IMR-90 (cell line): ENCODE measurements at regions not wholly inside any gene's neighbourhood (a gene's known extent, or its start where the extent isn't known, plus 50 kb on each side); places are given as distances from the start of the nearest gene placed in this dataset. TPM values are rescaled to one million over a fixed set of nuclear protein-coding genes. Genes with fewer than 3 reads are reported as not detected.

Source experiments
- ATAC-seq: fragments of 200-7000 bp; cut with Tn5 transposase; 2 replicates; pipeline ENCODE4 v1.9.1; 2020; ENCODE audit warnings: low read depth, mild to moderate bottlenecking, moderate library complexity
- BruUV-seq: library from RNA; stranded (reverse); fragments of 400-500 nt; replicated peaks from 2 replicates; lab custom pipeline; 2021; lab: Mats Ljungman, UMichigan
- CTCF ChIA-PET: fragments of 300-600 bp; formaldehyde crosslinking; extraction: SDS; loops from one replicate; lab custom pipeline; 2021; ENCODE audit warnings: antibody characterized with exemption; lab: Yijun Ruan, JAX
- POLR2A ChIA-PET: fragments of 300-600 bp; sonication (Branson Sonifier 250); formaldehyde crosslinking; loops from one replicate; lab custom pipeline; 2022; ENCODE audit warnings: antibody characterized with exemption; ENCODE audit not compliant: unreplicated experiment; lab: Charles Lee
- DNase-seq: peaks from one replicate; pipeline ENCODE4 v3.0.0; 2013
- H2AFZ ChIP-seq: replicated peaks from 2 replicates; pipeline ENCODE3; 2013; ENCODE audit warnings: low read length, mild to moderate bottlenecking; ENCODE audit not compliant: poor library complexity
- H2AK5ac ChIP-seq: 2 replicates; pipeline ENCODE4 v1.6.1; 2013; ENCODE audit warnings: low read depth, low read length, inconsistent platforms
- H2AK9ac ChIP-seq: replicated peaks from 2 replicates; pipeline ENCODE3; 2013; ENCODE audit warnings: mild to moderate bottlenecking, low read depth, low read length, moderate library complexity; ENCODE audit not compliant: poor library complexity
- H2BK120ac ChIP-seq: 2 replicates; pipeline ENCODE4 v1.6.1; 2013; ENCODE audit warnings: low read depth, low read length, inconsistent platforms
- H2BK15ac ChIP-seq: 3 replicates; pipeline ENCODE4 v1.6.1; 2013; ENCODE audit warnings: low read depth, low read length, inconsistent platforms
- H2BK20ac ChIP-seq: 2 replicates; pipeline ENCODE4 v1.6.1; 2013; ENCODE audit warnings: low read depth, mild to moderate bottlenecking, inconsistent platforms, low read length, moderate library complexity
- H2BK5ac ChIP-seq: 2 replicates; pipeline ENCODE4 v1.6.1; 2013; ENCODE audit warnings: mild to moderate bottlenecking, low read depth, low read length, inconsistent platforms; ENCODE audit not compliant: poor library complexity, severe bottlenecking
- H3K14ac ChIP-seq: replicated peaks from 2 replicates; pipeline ENCODE4 v1.6.1; 2013; ENCODE audit warnings: low read depth, low read length, inconsistent platforms
- H3K18ac ChIP-seq: 2 replicates; pipeline ENCODE4 v1.6.1; 2013; ENCODE audit warnings: low read depth, low read length, control low read depth
- H3K23ac ChIP-seq: 2 replicates; pipeline ENCODE4 v1.6.1; 2013; ENCODE audit warnings: low read depth, low read length, inconsistent platforms
- H3K27ac ChIP-seq: 2 replicates; pipeline ENCODE4 v1.5.1; 2013; ENCODE audit warnings: mild to moderate bottlenecking, control low read depth, low read length; ENCODE audit not compliant: insufficient read depth
- H3K27me3 ChIP-seq: 2 replicates; pipeline ENCODE4 v1.6.1; 2013; ENCODE audit warnings: low read length; ENCODE audit not compliant: control insufficient read depth, insufficient read depth
- H3K36me3 ChIP-seq: 2 replicates; pipeline ENCODE4 v1.6.1; 2013; ENCODE audit warnings: low read length, mixed read lengths; ENCODE audit not compliant: control insufficient read depth, insufficient read depth
- H3K4ac ChIP-seq: 2 replicates; pipeline ENCODE4 v1.6.1; 2013; ENCODE audit warnings: low read depth, low read length, inconsistent platforms
- H3K4me1 ChIP-seq: 2 replicates; pipeline ENCODE4 v1.6.1; 2013; ENCODE audit warnings: low read length, mixed read lengths; ENCODE audit not compliant: control insufficient read depth, insufficient read depth
- H3K4me2 ChIP-seq: 2 replicates; pipeline ENCODE4 v1.6.1; 2013; ENCODE audit warnings: low read depth, mild to moderate bottlenecking, control low read depth, low read length, moderate library complexity
- H3K4me3 ChIP-seq: 2 replicates; pipeline ENCODE4 v1.5.1; 2013; ENCODE audit warnings: low read depth, mild to moderate bottlenecking, control low read depth, low read length, moderate library complexity; ENCODE audit not compliant: insufficient read depth
- H3K56ac ChIP-seq: 2 replicates; pipeline ENCODE4 v1.6.1; 2013; ENCODE audit warnings: low read length, inconsistent platforms; ENCODE audit not compliant: insufficient read depth; ENCODE audit errors: extremely low read depth
- H3K79me1 ChIP-seq, 2 experiments: 2 replicates each; pipeline ENCODE4 v1.6.1; 2013; ENCODE audit warnings: low read length in 2 of 2, inconsistent platforms in 1 of 2, low read depth in 1 of 2
- H3K9ac ChIP-seq: 2 replicates; pipeline ENCODE4 v1.6.1; 2013; ENCODE audit warnings: low read depth, low read length, control low read depth
- H3K9me1 ChIP-seq: 2 replicates; pipeline ENCODE4 v1.6.1; 2013; ENCODE audit warnings: low read length, inconsistent platforms; ENCODE audit not compliant: insufficient read depth
- H3K9me3 ChIP-seq: 2 replicates; pipeline ENCODE4 v1.6.1; 2013; ENCODE audit warnings: low read length; ENCODE audit not compliant: control insufficient read depth, insufficient read depth
- H4K20me1 ChIP-seq: 2 replicates; pipeline ENCODE4 v1.6.1; 2013; ENCODE audit warnings: low read length, inconsistent platforms; ENCODE audit not compliant: insufficient read depth
- H4K5ac ChIP-seq: 2 replicates; pipeline ENCODE4 v1.6.1; 2013; ENCODE audit warnings: mild to moderate bottlenecking, low read depth, low read length, control low read depth
- H4K8ac ChIP-seq, 2 experiments: 2 replicates each; pipeline ENCODE4 v1.6.1; 2013; ENCODE audit warnings: low read depth in 2 of 2, low read length in 2 of 2, control low read depth in 1 of 2, inconsistent platforms in 1 of 2
- H4K91ac ChIP-seq: 2 replicates; pipeline ENCODE4 v1.6.1; 2013; ENCODE audit warnings: low read depth, low read length, inconsistent platforms; ENCODE audit not compliant: insufficient read depth
- CEBPB ChIP-seq: IDR thresholded peaks from 2 replicates; pipeline ENCODE4 v1.6.1; 2012; ENCODE audit warnings: low read depth, low read length, improper control_type of control experiment
- NFE2L2 ChIP-seq: fragments of 150-350 bp; IDR thresholded peaks from 2 replicates; pipeline ENCODE4 v1.6.1; 2016; ENCODE audit warnings: low read depth, mild to moderate bottlenecking, low read length
- RCOR1 ChIP-seq: IDR thresholded peaks from 2 replicates; pipeline ENCODE4 v1.6.1; 2012; ENCODE audit warnings: mild to moderate bottlenecking, low read length, improper control_type of control experiment; ENCODE audit not compliant: insufficient replicate concordance
- WGBS, 2 experiments: methylation state at CpG; one replicate each; pipeline versions ENCODE4 v1.1.5 to v1.1.7; 2013; ENCODE audit warnings: missing lambda C conversion rate in 2 of 2; ENCODE audit not compliant: insufficient read length in 1 of 2; ENCODE audit errors: extremely low coverage in 2 of 2; 5-methylcytosine and 5-hydroxymethylcytosine counted together
- dilution Hi-C: fragments of 300-500 bp; cut with HindIII; formaldehyde crosslinking; loops from one replicate; pipeline ENCODE4 v1.14.3; 2018; ENCODE audit warnings: low sequenced_read_pairs; ENCODE audit not compliant: unreplicated experiment
- in situ Hi-C: fragments of 300-500 bp; cut with MboI; formaldehyde crosslinking; loops from 3 replicates; pipeline ENCODE4 v1.14.3; 2019; ENCODE audit warnings: low sequenced_read_pairs, inconsistent platforms, mixed read lengths
- intact Hi-C: fragments of 100-400 bp; cut with micrococcal nuclease; formaldehyde crosslinking; loops from 2 replicates; pipeline ENCODE4 v1.10.0; 2022
- microRNA-seq, 2 experiments: library from miRNA; stranded (forward) in 1 of 2; unstranded in 1 of 2; fragments of 10-50 nt in 1 of 2; fragments of <30 nt in 1 of 2; gene quantifications in 1 of 2; microRNA quantifications in 1 of 2; one replicate each; pipeline versions ENCODE3 to v1.1.0; 2013 to 2020; ENCODE audit not compliant: insufficient read depth in 1 of 2, insufficient read length in 1 of 2, unreplicated experiment in 1 of 2
- small RNA-seq, 5 experiments: library from RNA; depleted of rRNA; stranded (forward); fragments of <200 nt; gene quantifications; one replicate each; pipeline ENCODE3, GENCODE V24; 2012
- TF ChIP-seq, protein P1 (sequence below): conservative IDR thresholded peaks from 2 replicates; pipeline ENCODE4 v1.5.1; 2012; ENCODE audit warnings: mild to moderate bottlenecking, low read depth, low read length, improper control_type of control experiment
- TF ChIP-seq, protein P2 (sequence below): fragments of 150-350 bp; IDR thresholded peaks from 2 replicates; pipeline ENCODE4 v1.6.1; 2016; ENCODE audit warnings: low read depth, mild to moderate bottlenecking, low read length, moderate library complexity, borderline replicate concordance

- H3K9ac ChIP-seq: no peak overlapping the region
- WGBS, 2 experiments: no CpG with 5 or more reads among the region's 2 CpGs
- ChIA-PET CTCF (no interaction called here), POLR2A (no interaction called here)
- H3K27me3 ChIP-seq: peaks cover 6% of the 10 kb centered on the region
- H4K5ac ChIP-seq: no peak overlapping the region
- no peak overlapping the region for H3K4me3 ChIP-seq
- no peak overlapping the region for H3K14ac ChIP-seq
- H4K8ac ChIP-seq: no peak overlapping the region
- H3K4me1 ChIP-seq: no peaks in the 10 kb centered on the region
- H3K9me3 ChIP-seq: no peaks in the 10 kb centered on the region
- H3K27ac ChIP-seq: no peak overlapping the region
- no peak overlapping the region for H3K4ac ChIP-seq
- dilution Hi-C loops: no loop called here
- H3K79me1 ChIP-seq: no peaks in the 10 kb centered on the region
- no peaks in the 10 kb centered on the region for H4K20me1 ChIP-seq
- no peak overlapping the region for H2BK5ac ChIP-seq
- no TSS peak for BruUV-seq
- no peaks in the 10 kb centered on the region for H3K36me3 ChIP-seq
- H3K4me2 ChIP-seq: no peak overlapping the region
- H2AFZ ChIP-seq: no peak overlapping the region
- H3K18ac ChIP-seq: no peak overlapping the region
- in situ Hi-C loops: no loop called here
- no peak overlapping the region for H2AK5ac ChIP-seq
- no peaks in the 10 kb centered on the region for H3K9me1 ChIP-seq
- TF ChIP-seq NFE2L2 (no peak), CEBPB (peak; percentile 38; the same call in 1 of the 2 replicates), RCOR1 (no peak)
- TF ChIP-seq, protein P1, sequence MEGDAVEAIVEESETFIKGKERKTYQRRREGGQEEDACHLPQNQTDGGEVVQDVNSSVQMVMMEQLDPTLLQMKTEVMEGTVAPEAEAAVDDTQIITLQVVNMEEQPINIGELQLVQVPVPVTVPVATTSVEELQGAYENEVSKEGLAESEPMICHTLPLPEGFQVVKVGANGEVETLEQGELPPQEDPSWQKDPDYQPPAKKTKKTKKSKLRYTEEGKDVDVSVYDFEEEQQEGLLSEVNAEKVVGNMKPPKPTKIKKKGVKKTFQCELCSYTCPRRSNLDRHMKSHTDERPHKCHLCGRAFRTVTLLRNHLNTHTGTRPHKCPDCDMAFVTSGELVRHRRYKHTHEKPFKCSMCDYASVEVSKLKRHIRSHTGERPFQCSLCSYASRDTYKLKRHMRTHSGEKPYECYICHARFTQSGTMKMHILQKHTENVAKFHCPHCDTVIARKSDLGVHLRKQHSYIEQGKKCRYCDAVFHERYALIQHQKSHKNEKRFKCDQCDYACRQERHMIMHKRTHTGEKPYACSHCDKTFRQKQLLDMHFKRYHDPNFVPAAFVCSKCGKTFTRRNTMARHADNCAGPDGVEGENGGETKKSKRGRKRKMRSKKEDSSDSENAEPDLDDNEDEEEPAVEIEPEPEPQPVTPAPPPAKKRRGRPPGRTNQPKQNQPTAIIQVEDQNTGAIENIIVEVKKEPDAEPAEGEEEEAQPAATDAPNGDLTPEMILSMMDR: no peak
- TF ChIP-seq, protein P2, sequence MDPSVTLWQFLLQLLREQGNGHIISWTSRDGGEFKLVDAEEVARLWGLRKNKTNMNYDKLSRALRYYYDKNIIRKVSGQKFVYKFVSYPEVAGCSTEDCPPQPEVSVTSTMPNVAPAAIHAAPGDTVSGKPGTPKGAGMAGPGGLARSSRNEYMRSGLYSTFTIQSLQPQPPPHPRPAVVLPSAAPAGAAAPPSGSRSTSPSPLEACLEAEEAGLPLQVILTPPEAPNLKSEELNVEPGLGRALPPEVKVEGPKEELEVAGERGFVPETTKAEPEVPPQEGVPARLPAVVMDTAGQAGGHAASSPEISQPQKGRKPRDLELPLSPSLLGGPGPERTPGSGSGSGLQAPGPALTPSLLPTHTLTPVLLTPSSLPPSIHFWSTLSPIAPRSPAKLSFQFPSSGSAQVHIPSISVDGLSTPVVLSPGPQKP: no peak
- H2BK120ac ChIP-seq: no peak overlapping the region
- H2BK15ac ChIP-seq: no peak overlapping the region
- no peak for ATAC-seq
- no peak overlapping the region for H2BK20ac ChIP-seq
- DNase-seq: no peak
- H4K91ac ChIP-seq: no peak overlapping the region
- H3K23ac ChIP-seq: no peak overlapping the region
- intact Hi-C loops: no loop called here
- no peak overlapping the region for H2AK9ac ChIP-seq
- no peak overlapping the region for H3K56ac ChIP-seq
Measured at GRCh38 chrX:131970347-131970746, 52.8 kb upstream of the STK26 start.

Small RNA genes in the stretch of these regions (microRNA-seq; reads per million reads assigned to microRNA genes)
- gene AL008629.1 (ENCODE audit: insufficient read depth, insufficient read length) (not detected), gene HDGFP1 (ENCODE audit: insufficient read depth, insufficient read length) (not detected), gene MCRIP2P1 (ENCODE audit: insufficient read depth, insufficient read length) (not detected), gene RNA5SP514 (ENCODE audit: insufficient read depth, insufficient read length) (not detected)

Small RNA genes in the stretch of these regions (small RNA-seq; reads per million reads assigned to genes)
- gene AL008629.1 (0 reads per million in 5 experiments), gene HDGFP1 (0 reads per million in 5 experiments), gene MCRIP2P1 (0 reads per million in 5 experiments), gene RNA5SP514 (0 to 0.61 (median 0) reads per million in 5 experiments)
